HG03064 (cell line): ENCODE measurements at regions not wholly inside any gene's neighbourhood (a gene's known extent, or its start where the extent isn't known, plus 50 kb on each side); places are given as distances from the start of the nearest gene placed in this dataset.
A peak's percentile ranks its signal among the peaks of the same experiment; 100 is the strongest.
"Not testable (repeated sequence)": the region's sequence is repeated elsewhere in the genome, so short reads cannot be mapped to it uniquely, and the experiment has no call there.

Experiments used
- ATAC-seq: cut with Tn5 transposase; IDR thresholded peaks from one replicate; pipeline ENCODE4 v1.9.1; 2021; ENCODE audit warnings: low read depth; ENCODE audit not compliant: unreplicated experiment

DNA sequence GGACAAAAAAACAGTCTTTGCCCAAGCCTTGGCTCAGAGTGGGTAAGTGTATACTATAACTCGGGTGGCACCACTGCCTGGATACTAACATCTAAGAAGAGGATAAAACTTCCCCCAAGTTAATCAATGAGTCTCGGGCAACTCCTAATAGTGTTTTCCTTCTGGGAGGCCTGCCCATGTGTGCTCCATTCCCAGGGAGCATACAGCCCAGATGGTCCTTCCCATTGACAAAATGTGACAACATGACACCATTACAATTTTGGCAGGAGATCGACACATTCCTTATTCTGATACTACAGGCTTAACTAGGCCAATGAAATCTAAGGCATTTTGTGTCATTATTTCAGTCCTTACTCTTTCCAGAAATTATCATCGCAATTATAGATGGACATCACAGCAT is 52.7 kb upstream of the CRIM1 start:
- ATAC-seq: no peak

DNA sequence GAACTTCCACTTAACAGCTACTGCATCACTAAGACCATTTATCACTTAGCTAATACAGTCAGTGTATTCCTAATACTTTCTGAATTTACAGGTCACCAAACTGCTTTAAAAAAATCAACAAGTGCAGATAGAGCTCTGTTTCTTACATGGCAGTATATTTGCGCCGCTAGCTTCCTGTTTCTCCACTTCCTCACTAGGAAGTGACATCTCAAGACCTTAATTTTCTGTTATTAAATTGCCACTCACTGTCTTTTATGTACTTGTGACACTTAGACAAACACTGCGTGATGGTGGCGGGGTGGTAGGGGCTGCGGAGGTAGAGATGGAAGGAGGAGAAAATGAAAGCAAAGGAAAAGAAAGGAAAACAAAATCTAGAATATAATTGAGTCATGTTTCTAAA is 53.7 kb upstream of the CRIM1 start:
- ATAC-seq: no peak

DNA sequence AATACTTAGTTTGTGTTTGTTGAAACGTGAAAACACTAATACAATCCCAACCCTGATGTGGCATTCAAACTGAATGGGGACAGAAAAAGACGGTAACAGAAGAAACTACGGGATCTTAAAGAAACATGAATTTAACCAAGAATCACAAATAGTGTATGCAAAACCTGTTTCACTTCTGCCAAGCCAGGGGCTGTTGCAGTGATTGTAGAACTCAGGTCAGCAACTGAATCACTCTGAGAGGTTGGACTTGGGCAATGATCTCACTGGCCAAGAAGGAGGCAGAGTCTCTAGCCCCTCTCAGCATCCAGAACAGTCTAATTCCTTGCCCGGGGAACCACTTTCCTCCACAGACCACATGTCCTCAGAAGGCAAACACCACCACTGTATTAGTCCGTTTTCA is 54.9 kb upstream of the CRIM1 start:
- no peak for ATAC-seq

- no peak for ATAC-seq
Measured at GRCh38 chr2:36296798-36297197, 58.8 kb upstream of the CRIM1 start.

GRCh38 chr2:36294316-36294721 is 61.3 kb upstream of the CRIM1 start:
- no peak for ATAC-seq

GRCh38 chr2:36290306-36290856 is 65.2 kb upstream of the CRIM1 start:
- no peak for ATAC-seq

GRCh38 chr2:36289731-36290130 is 65.8 kb upstream of the CRIM1 start:
- no peak for ATAC-seq

DNA sequence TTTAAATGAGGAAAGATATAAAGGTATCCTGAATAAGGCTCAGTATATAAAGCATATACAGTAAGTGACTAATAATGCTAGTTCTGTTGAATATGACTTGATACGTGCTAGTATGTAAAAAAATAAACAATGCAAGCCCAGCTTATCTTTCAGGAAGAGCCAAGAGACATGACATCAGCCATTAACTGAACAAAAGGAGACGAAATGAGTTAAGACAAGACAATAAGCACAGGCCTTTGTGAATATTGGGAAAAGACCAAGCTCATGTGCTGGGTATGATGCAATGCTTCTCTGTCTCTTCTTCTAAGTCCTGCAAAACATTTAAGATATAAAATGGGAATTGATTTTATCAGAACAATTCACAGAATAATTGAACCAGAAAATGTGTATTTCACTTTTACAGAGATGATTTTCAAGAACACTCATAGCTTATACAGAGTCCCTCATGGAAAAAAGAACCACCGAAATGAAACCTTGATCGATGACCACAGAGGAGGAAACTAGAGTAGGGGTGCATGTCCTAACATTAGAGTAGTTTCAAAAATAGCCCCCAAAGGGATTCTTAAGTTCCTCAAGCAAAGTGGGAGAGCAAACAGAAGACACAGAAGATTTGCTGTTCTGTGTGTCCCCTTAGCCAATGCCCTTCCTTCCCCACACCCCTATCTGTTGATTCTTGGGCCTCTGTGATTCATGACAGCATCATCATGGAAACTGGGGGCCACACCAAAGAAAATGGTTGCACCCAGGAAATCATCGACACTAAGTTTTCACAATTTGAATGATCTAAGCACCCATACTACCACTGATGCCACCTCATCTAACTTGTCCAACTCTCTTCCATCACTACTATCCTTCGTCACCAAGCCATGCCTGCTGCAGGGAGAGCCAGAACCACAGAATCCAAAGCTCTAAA is 68.0 kb upstream of the CRIM1 start:
- no peak for ATAC-seq

GRCh38 chr2:36279506-36279905 is 76.1 kb upstream of the CRIM1 start:
- not testable (repeated sequence) for ATAC-seq

- no peak for ATAC-seq
Measured at GRCh38 chr2:36277881-36278523, 77.6 kb upstream of the CRIM1 start.

- no peak for ATAC-seq
Measured at GRCh38 chr2:36277146-36277808, 78.3 kb upstream of the CRIM1 start.

GRCh38 chr2:36271266-36271665 is 84.3 kb upstream of the CRIM1 start:
- ATAC-seq: no peak

DNA sequence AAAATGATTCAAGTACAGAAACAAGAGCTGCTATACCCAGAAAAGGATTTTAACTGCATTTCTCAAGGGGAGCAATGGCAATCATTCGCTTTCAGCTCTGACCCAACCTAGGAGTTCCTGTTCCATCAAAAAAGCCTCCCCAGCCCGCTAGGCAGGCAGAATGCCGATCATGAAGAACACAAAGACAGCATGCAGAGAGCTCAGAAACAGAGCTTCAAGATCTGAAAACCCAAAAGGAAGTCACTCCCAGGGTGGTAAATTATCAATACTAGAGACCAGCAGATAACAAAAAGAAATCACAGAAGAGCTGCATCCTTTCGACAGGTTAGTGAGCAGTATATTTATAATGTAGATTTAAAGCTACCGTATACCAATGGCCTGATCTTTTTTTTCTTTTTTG is 84.8 kb upstream of the CRIM1 start:
- ATAC-seq: no peak

DNA sequence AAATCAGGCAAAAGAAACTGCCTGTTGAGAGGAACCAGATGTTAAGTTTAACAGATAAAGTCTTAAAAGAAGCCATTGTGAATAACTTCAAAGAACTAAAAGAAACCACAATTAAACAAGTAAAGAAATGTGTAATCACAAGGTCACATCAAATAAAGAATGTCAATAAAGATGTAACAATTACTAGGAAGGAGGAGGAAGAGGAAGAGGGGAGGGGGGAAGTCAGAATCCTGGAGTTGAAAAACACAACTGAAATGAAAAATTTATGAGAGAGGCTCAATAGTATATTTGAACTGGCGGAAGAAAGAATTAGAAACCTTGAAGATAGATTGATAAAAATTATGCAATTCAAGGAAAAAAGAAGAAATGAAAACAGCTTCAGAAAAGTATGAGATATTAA is 88.4 kb upstream of the CRIM1 start:
- no peak for ATAC-seq

GRCh38 chr2:36266536-36267121 is 88.9 kb upstream of the CRIM1 start:
- ATAC-seq: no peak

GRCh38 chr2:36262581-36262980 is 93.0 kb upstream of the CRIM1 start:
- no peak for ATAC-seq

DNA sequence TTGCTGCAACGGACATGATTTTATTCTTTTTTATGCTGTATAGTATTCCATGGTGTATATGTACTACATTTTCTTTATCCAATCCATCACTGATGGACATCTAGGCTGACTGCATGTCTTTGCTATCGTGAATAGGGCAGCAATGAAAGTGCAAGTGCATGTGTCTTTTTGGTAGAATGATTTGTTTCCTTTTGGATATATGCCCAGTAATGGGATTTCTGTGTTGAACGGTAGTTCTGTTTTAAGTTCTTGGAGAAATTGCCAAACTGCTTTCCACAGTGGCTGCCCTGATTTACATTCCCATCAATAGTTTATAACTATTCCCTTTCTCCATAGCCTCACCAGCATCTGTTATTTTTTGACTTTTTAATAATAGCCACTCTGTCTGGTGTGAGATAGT is 99.7 kb upstream of the CRIM1 start:
- ATAC-seq: no peak

DNA sequence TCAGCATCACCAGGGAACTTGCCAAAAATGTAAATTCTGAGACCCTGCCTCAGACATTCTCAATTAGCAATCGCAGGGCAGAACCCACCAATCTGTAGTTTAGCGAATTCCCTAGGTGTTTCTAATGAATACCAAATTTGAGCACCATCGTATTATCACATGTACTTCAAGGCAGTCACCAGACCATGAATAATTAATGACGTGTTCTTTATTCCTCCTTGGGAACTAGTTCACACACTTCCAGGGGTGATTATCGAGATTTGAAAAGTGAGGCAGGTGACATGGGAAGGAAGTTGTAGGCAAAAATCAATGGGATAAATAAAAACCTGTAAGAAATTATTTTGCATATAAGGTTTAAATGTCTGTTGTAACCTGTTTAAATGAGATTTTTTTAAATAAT is 102.5 kb upstream of the CRIM1 start:
- ATAC-seq: no peak

GRCh38 chr2:36246320-36246990 is 109.1 kb upstream of the CRIM1 start:
- peak; percentile 85 for ATAC-seq

DNA sequence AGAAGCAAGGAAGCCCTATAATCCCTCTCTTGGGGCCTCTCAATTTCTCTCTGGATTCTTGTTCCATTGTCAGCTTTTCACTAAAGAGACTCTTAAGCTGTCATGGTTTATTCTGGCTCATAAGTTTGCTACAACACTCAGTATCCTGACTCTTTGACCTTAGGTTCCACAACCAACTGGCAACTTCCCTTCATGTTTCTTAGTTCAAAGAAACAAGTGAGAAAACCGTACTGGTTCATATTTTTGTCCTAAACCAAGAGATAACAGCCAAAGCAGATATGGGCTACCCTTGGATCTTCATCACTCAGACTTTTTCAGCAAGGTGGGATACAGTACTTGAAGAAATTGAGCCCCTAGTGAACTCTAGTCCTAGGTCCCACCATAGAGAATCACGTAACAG is 109.9 kb upstream of the CRIM1 start:
- no peak for ATAC-seq
